T-helper 2 cell (primary cell): ENCODE measurements at regions not wholly inside any gene's neighbourhood (a gene's known extent, or its start where the extent isn't known, plus 50 kb on each side); places are given as distances from the start of the nearest gene placed in this dataset.

Experiments used
- DNase-seq, 5 experiments: peaks; one replicate each; pipeline versions ENCODE4 v3.0.0 to v3.0.0-alpha.2; 2012 to 2022

DNA sequence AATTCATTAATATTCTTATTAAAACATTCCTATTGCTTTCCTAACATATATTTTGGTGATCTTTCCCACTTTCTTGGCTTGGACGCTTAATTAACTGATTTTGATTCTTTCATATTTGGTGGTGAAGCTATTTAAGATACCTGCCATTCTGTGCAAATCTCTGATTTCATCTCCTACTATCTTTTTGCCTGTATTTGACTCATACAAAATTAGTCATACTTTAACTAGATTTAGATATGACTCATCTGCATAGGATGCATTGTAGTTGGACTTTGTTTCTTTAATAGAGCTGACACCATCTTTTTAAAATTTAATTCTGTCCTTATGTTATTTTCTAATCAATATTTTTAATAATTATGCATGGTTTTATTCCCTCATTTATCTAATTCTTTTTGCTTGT is 93.8 kb upstream of the PLPPR4 start:
- peak in 1 of 5 experiments; percentile 41 for DNase-seq

DNA sequence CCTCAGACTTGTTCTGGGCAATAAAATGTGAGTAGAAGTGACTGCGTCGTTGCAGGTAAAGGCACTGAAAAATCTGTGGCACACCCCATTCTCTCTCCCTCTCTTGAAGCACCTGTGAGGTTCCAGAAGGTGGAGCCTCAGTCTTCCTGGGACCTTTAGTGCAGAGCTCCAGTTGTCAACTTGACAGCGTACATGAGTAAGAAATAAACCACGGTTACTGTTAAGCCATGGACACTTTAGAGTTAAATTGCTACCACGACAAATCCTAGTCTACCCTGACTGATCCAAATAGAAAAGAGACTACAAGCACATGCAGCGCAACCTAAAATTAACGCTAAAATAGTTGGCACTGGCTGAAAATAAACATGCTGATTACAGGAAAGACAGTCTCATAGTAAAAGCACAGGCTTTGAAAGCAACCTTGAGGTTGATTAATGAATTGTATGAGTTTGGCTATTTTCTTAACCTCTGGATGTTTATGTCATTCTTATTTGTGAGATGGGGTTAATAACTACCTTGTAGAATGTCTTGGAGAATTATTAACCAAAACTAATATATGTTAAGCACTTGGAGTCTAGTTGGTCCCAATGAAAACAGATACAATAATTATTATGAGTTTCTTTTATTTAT is 93.0 kb upstream of the PLPPR4 start:
- DNase-seq = no peak

DNA sequence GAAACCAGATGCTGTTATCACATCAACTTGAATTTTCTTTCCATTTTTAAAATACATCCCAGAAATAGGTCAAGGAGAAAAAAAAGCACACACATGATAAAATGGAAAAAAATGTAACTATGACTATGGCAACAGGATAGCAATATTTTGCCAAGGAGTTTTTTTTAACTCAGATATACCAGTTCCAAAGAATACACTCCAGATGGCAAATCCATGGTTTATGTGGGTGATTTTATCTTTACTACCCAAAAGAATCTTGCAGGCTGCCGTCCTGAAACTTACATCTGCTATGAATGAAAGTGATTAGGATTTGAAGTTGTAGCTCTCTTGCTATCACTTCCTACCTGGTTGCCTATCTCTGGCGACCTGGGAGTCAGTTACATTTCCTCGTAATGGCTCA is 91.0 kb upstream of the PLPPR4 start:
- no peak for DNase-seq

DNA sequence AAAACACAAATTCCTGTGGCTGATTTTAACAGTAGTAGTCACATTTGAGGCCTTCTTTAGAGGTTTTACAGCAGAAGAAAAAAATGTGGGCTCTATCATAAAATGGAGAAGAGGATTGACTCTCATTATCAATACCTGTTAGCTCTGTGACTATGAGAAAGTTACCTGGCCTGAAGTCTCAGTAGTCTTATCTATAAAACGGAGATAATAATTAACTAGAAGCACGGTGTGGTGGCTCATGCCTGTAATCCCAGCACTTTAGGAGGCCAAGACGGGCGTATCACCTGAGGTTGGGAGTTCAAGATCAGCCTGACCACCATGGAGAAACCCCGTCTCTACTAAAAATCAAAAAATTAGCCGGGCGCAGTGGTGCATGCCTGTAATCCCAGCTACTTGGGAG is 90.4 kb upstream of the PLPPR4 start:
- DNase-seq = no peak

- DNase-seq = no peak
Observed at GRCh38 chr1:99176753-99177152, 87.5 kb upstream of the PLPPR4 start.

- no peak for DNase-seq
Observed at GRCh38 chr1:99177465-99177864, 86.8 kb upstream of the PLPPR4 start.

DNA sequence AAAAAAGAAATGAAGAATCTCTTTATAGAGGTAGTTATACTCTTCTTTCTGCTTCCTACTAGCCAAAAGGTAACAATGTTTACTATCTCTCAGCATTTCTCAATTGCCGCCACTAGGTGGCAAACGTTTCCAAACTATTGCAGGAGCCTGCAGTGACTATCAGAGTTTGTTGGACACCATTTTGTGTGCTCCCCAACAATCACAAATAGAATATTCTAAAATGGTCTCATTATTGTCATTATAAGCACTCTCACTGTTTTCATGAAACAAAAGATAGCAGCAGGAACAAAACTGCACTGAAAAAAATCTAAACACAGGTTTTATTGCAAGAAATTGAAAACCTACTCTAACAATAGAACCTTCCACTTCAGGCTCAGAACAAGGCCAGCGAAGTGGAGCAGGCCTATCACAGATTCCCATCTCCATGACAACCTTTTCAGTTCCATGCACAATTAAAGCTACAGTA is 83.9 kb upstream of the PLPPR4 start:
- DNase-seq = peak in 4 of 5 experiments; percentile 9 to 75 (median 32)

DNA sequence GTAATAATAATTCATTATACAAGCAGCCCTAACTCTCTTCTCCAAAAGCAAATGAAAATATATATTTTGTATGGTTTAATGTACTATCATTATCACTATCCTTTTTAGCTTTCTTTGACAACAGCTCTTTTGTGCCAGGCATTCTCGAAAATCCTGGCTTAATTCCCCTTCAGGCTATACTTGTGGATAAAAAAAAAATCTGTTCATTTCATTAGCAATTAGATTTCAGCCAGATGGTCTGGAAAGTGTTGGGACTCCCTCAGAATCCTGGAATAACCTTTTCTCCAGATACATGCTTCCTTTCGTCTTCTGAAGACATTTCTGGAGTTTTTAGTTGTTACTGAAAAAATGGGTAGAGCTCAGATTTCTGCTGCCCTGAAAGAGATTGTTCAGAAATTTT is 83.4 kb upstream of the PLPPR4 start:
- no peak for DNase-seq

GRCh38 chr1:99181892-99182291 is 82.4 kb upstream of the PLPPR4 start:
- no peak for DNase-seq

GRCh38 chr1:99185196-99185595 is 79.1 kb upstream of the PLPPR4 start:
- DNase-seq = no peak

DNA sequence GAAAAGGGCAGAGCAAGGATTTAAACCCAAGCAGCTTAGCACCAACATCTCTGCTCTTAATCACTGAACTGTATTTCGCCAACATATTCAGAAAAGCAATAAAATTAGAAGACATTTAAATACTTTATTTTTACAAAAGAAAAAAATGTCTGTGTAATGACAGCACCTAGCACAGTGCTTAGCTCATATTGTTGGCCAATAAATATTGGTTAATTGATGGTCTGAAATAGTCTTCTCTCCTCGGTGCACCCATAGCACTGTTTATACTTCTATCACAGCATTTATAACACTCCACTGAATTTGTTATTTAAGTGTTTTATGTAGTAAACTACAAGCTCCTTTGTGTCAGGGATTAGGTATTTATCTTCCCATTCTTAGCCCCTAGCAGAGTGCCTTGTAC is 70.9 kb upstream of the PLPPR4 start:
- no peak for DNase-seq

- DNase-seq = no peak
Observed at GRCh38 chr1:99198393-99198792, 65.9 kb upstream of the PLPPR4 start.

GRCh38 chr1:99207216-99207615 is 57.1 kb upstream of the PLPPR4 start:
- no peak for DNase-seq
